Upper lobe of right lung (tissue), 1 donor: ENCODE measurements at regions not wholly inside any gene's neighbourhood (a gene's known extent, or its start where the extent isn't known, plus 50 kb on each side); places are given as distances from the start of the nearest gene placed in this dataset.

Source experiments
- ATAC-seq: fragments of 200-7000 bp; cut with Tn5 transposase; one replicate; pipeline ENCODE4 v1.9.1; 2020; ENCODE audit warnings: mild to moderate bottlenecking, moderate library complexity
- DNase-seq: peaks from one replicate; pipeline ENCODE4 v3.0.0-alpha.2; 2020
- H3K27ac ChIP-seq: fragments of 200-600 bp; one replicate; pipeline ENCODE4 v1.8.0; 2022
- H3K27me3 ChIP-seq: fragments of 200-600 bp; one replicate; pipeline ENCODE4 v1.8.0; 2022; ENCODE audit warnings: mild to moderate bottlenecking
- H3K36me3 ChIP-seq: fragments of 200-600 bp; one replicate; pipeline ENCODE4 v1.8.0; 2022
- H3K4me1 ChIP-seq: fragments of 200-600 bp; one replicate; pipeline ENCODE4 v1.8.0; 2022
- H3K4me3 ChIP-seq: fragments of 200-600 bp; one replicate; pipeline ENCODE4 v1.8.0; 2022; ENCODE audit warnings: mild to moderate bottlenecking
- H3K9me3 ChIP-seq: fragments of 200-600 bp; one replicate; pipeline ENCODE4 v1.8.0; 2022
- intact Hi-C: fragments of 100-400 bp; cut with DNase I; formaldehyde crosslinking; loops from one replicate; pipeline ENCODE4 v1.11.0; 2022
- TF ChIP-seq, protein P1 (sequence below): fragments of 200-600 bp; IDR thresholded peaks from one replicate; pipeline ENCODE4 v1.8.0; 2022; ENCODE audit warnings: antibody characterized with exemption
- donor health status: DM: no; HTN: yes; CAD: no; lungs with severe emphysema.

DNA sequence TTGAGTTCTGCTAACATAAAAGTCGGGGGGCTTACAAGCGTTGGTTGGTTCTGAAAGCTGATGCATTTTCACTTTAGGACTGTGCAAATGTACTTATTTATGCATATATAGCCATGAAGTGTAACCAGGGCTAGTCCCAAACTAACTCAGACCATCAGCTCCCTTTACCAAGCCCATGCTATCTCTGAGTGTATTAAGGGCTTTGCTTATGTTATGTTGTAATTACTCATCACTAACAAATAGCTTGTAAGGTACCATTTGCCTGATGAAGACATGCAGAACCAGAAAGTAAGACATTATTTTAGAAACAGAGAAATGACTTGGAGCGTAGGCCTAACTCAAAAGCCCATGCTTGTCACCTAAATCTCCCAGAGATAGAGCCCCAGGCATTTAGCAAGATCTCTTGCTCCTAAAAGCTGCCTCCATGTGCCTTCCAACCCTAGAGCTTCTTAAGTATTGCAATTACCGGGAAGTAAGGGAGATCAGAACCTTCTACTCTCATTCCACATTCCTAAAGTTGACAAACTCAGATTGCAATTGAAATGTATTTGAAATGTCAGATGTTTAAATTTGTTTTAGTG lies 362.9 kb upstream of the RBMS3 start:
- Histone ChIP-seq H3K27me3 (no peaks in the 10 kb centered on the region), H3K36me3 (no peaks in the 10 kb centered on the region), H3K27ac (no peak overlapping the region), H3K4me1 (peaks cover 5% of the 10 kb centered on the region), H3K9me3 (no peaks in the 10 kb centered on the region), H3K4me3 (no peak overlapping the region)
- no peak for ATAC-seq
- DNase-seq: no peak
- TF ChIP-seq, protein P1, sequence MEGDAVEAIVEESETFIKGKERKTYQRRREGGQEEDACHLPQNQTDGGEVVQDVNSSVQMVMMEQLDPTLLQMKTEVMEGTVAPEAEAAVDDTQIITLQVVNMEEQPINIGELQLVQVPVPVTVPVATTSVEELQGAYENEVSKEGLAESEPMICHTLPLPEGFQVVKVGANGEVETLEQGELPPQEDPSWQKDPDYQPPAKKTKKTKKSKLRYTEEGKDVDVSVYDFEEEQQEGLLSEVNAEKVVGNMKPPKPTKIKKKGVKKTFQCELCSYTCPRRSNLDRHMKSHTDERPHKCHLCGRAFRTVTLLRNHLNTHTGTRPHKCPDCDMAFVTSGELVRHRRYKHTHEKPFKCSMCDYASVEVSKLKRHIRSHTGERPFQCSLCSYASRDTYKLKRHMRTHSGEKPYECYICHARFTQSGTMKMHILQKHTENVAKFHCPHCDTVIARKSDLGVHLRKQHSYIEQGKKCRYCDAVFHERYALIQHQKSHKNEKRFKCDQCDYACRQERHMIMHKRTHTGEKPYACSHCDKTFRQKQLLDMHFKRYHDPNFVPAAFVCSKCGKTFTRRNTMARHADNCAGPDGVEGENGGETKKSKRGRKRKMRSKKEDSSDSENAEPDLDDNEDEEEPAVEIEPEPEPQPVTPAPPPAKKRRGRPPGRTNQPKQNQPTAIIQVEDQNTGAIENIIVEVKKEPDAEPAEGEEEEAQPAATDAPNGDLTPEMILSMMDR: no peak
- intact Hi-C loops: no loop called here

DNA sequence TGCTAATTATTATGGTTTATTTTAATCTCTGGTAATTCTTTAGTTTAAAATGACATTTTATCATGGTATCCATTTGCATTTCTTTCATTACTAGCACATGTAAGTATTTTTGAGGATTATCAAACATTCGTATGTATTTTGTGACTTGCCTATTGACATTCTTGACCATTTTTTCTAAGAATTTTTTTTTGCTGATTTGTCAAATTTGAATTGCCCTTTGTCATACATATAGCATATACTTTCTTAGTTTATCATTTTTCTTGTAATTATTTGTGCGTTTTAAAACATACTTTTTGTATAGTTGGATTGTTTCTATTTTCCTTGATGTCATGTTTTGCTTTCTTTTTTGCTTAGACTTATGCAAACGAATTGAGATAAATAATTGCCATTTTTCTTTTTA lies 358.5 kb upstream of the RBMS3 start:
- DNase-seq: no peak
- intact Hi-C loops: no loop called here
- ATAC-seq: no peak
- no peaks in the 10 kb centered on the region for H3K9me3 ChIP-seq
- no peak overlapping the region for H3K4me3 ChIP-seq
- no peak overlapping the region for H3K27ac ChIP-seq
- TF ChIP-seq, protein P1: no peak
- no peaks in the 10 kb centered on the region for H3K4me1 ChIP-seq
- H3K36me3 ChIP-seq: no peaks in the 10 kb centered on the region
- H3K27me3 ChIP-seq: no peaks in the 10 kb centered on the region

DNA sequence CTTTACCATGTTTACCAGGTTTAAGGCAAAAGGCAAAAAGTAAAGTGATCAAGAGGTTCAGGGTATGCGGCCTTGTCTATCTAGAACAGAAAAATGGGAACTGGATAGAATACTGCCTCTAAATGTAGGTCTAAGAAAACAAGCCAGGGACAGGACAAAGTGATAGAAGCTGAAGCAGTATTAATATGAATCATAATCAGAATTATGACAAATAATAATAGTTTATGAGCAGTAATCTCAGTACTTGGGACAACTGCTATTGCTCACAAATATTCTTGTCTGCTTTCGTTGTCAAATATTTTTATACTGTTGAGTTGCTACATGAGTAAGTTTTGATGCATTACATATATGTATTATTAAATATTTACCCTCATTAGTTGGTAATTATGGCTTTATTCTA lies 356.9 kb upstream of the RBMS3 start:
- DNase-seq (no peak), ATAC-seq (no peak)
- Histone ChIP-seq H3K4me3 (no peak overlapping the region), H3K4me1 (no peaks in the 10 kb centered on the region), H3K36me3 (no peaks in the 10 kb centered on the region), H3K27ac (no peak overlapping the region), H3K27me3 (no peaks in the 10 kb centered on the region), H3K9me3 (no peaks in the 10 kb centered on the region)
- TF ChIP-seq, protein P1: no peak
- intact Hi-C loops: no loop called here

DNA sequence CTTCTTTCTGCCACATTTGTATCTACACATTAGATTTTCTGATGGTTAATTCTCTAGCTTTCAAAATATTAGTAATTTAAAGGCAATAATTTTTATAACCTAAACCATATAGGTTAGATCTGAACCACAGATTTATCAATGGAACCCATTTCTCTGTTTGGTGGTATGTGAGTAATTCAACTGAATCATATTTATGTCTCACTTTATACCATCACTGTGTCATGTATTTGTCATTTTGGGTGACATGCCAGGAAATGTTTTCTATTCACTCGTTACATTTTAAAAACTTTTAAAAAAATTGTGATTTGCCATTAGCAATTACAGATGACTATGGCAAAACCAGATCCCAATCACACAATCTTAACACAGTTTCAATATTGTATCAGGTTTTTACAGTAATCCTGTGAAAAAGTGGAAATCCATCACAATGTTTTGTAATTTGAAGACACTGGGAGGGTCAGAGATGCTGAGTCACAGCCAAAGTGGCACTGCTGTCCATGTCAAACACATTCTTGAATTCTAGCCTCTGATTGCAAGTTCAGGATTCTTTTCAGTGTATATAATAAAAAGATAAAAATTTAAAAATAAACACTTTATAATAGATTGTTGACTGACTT lies 356.0 kb upstream of the RBMS3 start:
- intact Hi-C loops: no loop called here
- ATAC-seq (no peak), DNase-seq (no peak)
- TF ChIP-seq, protein P1: no peak
- Histone ChIP-seq H3K36me3 (no peaks in the 10 kb centered on the region), H3K4me1 (no peaks in the 10 kb centered on the region), H3K27me3 (no peaks in the 10 kb centered on the region), H3K27ac (no peak overlapping the region), H3K9me3 (no peaks in the 10 kb centered on the region), H3K4me3 (no peak overlapping the region)

DNA sequence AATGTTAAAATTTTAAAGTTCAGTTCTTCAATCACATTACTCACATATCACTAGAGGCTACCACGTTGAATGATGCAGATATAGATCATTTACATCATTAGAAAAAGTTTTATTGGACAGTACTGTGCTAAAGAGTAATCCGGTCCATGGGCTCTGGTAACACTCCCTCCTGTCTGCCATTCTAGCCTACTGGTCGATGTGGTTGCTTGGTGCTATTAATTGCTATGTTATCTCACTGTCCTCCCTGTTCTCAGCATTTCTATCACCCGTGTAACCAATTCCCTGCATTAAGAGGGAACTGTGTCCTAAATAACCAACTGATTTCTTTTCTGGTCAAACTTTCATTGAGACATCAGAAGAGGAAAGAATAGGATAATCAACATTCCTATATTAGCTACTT lies 347.5 kb upstream of the RBMS3 start:
- ATAC-seq (no peak), DNase-seq (no peak)
- Histone ChIP-seq H3K4me1 (no peaks in the 10 kb centered on the region), H3K9me3 (no peaks in the 10 kb centered on the region), H3K27ac (no peak overlapping the region), H3K36me3 (no peaks in the 10 kb centered on the region), H3K4me3 (no peak overlapping the region), H3K27me3 (no peaks in the 10 kb centered on the region)
- TF ChIP-seq, protein P1: no peak
- intact Hi-C loops: no loop called here
